Body of pancreas (tissue), 4 donors: ENCODE measurements at regions not wholly inside any gene's neighbourhood (a gene's known extent, or its start where the extent isn't known, plus 50 kb on each side); places are given as distances from the start of the nearest gene placed in this dataset.

Experiments used
- ATAC-seq: fragments of 150-250 bp; one replicate; pipeline ENCODE4 v1.9.1; 2016
- DNase-seq, 4 donors: peaks; one replicate each; pipeline ENCODE4 v3.0.0-alpha.2; 2019
- H3K27ac ChIP-seq, 4 donors: fragments of 200-600 bp; sonication (generic); 1 replicate in 3 of 4; 2 replicates in 1 of 4; pipeline versions ENCODE4 v1.5.1 to v1.6.1; 2016 to 2019; ENCODE audit warnings: mild to moderate bottlenecking in 1 of 4, mixed read lengths in 1 of 4, moderate library complexity in 1 of 4
- H3K27me3 ChIP-seq, 2 donors: fragments of 200-600 bp; sonication (generic); one replicate each; pipeline ENCODE4 v1.6.0; 2016; ENCODE audit warnings: mild to moderate bottlenecking in 1 of 2
- H3K36me3 ChIP-seq, 2 donors: fragments of 200-600 bp; sonication (generic); replicated peaks in 1 of 2; 2 replicates each; pipeline ENCODE4 v1.5.1; 2016; ENCODE audit warnings: low read depth in 2 of 2; ENCODE audit not compliant: insufficient read depth in 1 of 2
- H3K4me1 ChIP-seq: fragments of 200-600 bp; sonication (generic); one replicate; pipeline ENCODE4 v1.6.0; 2016
- H3K4me3 ChIP-seq, 2 donors: fragments of 200-600 bp; sonication (generic); 1 replicate in 1 of 2; 2 replicates in 1 of 2; pipeline ENCODE4 v1.5.1; 2016 to 2019
- H3K9me3 ChIP-seq, 3 donors: fragments of 200-600 bp; sonication (generic); 1 replicate in 2 of 3; 2 replicates in 1 of 3; pipeline ENCODE4 v1.5.1; 2016
- CTCF ChIP-seq, 7 experiments: fragments of 450-650 bp in 4 of 7; fragments of 200-600 bp in 3 of 7; sonication (generic) in 3 of 7; IDR thresholded peaks; one replicate each; pipeline ENCODE4 v1.5.1; 2016 to 2019; ENCODE audit warnings: antibody characterized with exemption in 7 of 7
- POLR2A ChIP-seq, 3 donors: fragments of 450-650 bp; IDR thresholded peaks; one replicate each; pipeline ENCODE4 v1.6.1; 2016; ENCODE audit warnings: antibody characterized with exemption in 3 of 3, mild to moderate bottlenecking in 2 of 3
- WGBS, 2 donors: methylation state at CpG; one replicate each; pipeline ENCODE4 v1.1.5; 2017; 5-methylcytosine and 5-hydroxymethylcytosine counted together
- intact Hi-C: fragments of 100-400 bp; cut with DNase I; formaldehyde crosslinking; loops from one replicate; pipeline ENCODE4 v1.15.1; 2023

- H3K4me3 ChIP-seq = no peak overlapping the region
- TF ChIP-seq POLR2A (IDR thresholded peaks at IDR 0.05) (no peak), CTCF (IDR thresholded peaks at IDR 0.05) (no peak)
- H3K4me1 ChIP-seq = no peaks in the 10 kb centered on the region
- no peaks in the 10 kb centered on the region for H3K36me3 ChIP-seq
- DNase-seq (no peak), ATAC-seq (no peak)
- no peak overlapping the region for H3K27ac ChIP-seq
- no peaks in the 10 kb centered on the region for H3K9me3 ChIP-seq
- H3K27me3 ChIP-seq = no peaks in the 10 kb centered on the region
- intact Hi-C loops = no loop called here
- 70 to 86% methylated on average over 1 of the region's 1 CpG for WGBS, 2 donors
These were observed 674.0 kb downstream of the PLCL1 start for GRCh38 chr2:198478361-198478760.

GRCh38 chr2:198476007-198476406, 671.6 kb downstream of the PLCL1 start:
- Histone ChIP-seq H3K9me3 (no peaks in the 10 kb centered on the region), H3K4me3 (no peak overlapping the region), H3K4me1 (no peaks in the 10 kb centered on the region), H3K27me3 (no peaks in the 10 kb centered on the region), H3K36me3 (no peaks in the 10 kb centered on the region), H3K27ac (no peak overlapping the region)
- no peak for ATAC-seq
- TF ChIP-seq CTCF (IDR thresholded peaks at IDR 0.05) (no peak), POLR2A (IDR thresholded peaks at IDR 0.05) (no peak)
- intact Hi-C loops = no loop called here
- DNase-seq = no peak
- WGBS, 2 donors = 16 to 30% methylated on average over 1 of the region's 1 CpG

GRCh38 chr2:198471291-198471690, 666.9 kb downstream of the PLCL1 start:
- WGBS, 2 donors = 46 to 57% methylated on average over 2 of the region's 2 CpGs
- intact Hi-C loops = no loop called here

GRCh38 chr2:198468136-198468535, 663.7 kb downstream of the PLCL1 start:
- H3K36me3 ChIP-seq = no peaks in the 10 kb centered on the region
- TF ChIP-seq POLR2A (IDR thresholded peaks at IDR 0.05) = no peak
- WGBS, 2 donors = 52 to 70% methylated on average over 3 of the region's 3 CpGs
- H3K27ac ChIP-seq = no peak overlapping the region
- no peak overlapping the region for H3K4me3 ChIP-seq
- intact Hi-C loops = no loop called here
- H3K27me3 ChIP-seq = no peaks in the 10 kb centered on the region
- no peaks in the 10 kb centered on the region for H3K9me3 ChIP-seq
- H3K4me1 ChIP-seq = no peaks in the 10 kb centered on the region
- ATAC-seq (no peak), DNase-seq (no peak)

More at GRCh38 chr2:198471291-198471690, 666.9 kb downstream of the PLCL1 start:
- Histone ChIP-seq H3K36me3 (no peaks in the 10 kb centered on the region), H3K9me3 (no peaks in the 10 kb centered on the region), H3K27me3 (no peaks in the 10 kb centered on the region), H3K27ac (no peak overlapping the region), H3K4me1 (no peaks in the 10 kb centered on the region), H3K4me3 (no peak overlapping the region)
- DNase-seq = no peak
- TF ChIP-seq CTCF (IDR thresholded peaks at IDR 0.05) (peak in 3 of 7 experiments; percentile 5 to 24 (median 6)), POLR2A (IDR thresholded peaks at IDR 0.05) (no peak)
- ATAC-seq = no peak

- TF ChIP-seq CTCF (IDR thresholded peaks at IDR 0.05) (no peak), POLR2A (IDR thresholded peaks at IDR 0.05) (no peak)
- DNase-seq (no peak), ATAC-seq (no peak)
- no peak overlapping the region for H3K27ac ChIP-seq
- H3K4me3 ChIP-seq = no peak overlapping the region
- intact Hi-C loops = no loop called here
- no peaks in the 10 kb centered on the region for H3K36me3 ChIP-seq
- H3K4me1 ChIP-seq = no peaks in the 10 kb centered on the region
- WGBS, 2 donors = 86 to 92% methylated on average over 6 of the region's 6 CpGs
- no peaks in the 10 kb centered on the region for H3K9me3 ChIP-seq
- no peaks in the 10 kb centered on the region for H3K27me3 ChIP-seq
These were observed 661.6 kb downstream of the PLCL1 start for GRCh38 chr2:198465970-198466369.
